PC-3 (cell line): ENCODE measurements at regions not wholly inside any gene's neighbourhood (a gene's known extent, or its start where the extent isn't known, plus 50 kb on each side); places are given as distances from the start of the nearest gene placed in this dataset.

ENCODE experiments used
- ATAC-seq: fragments of 200-7000 bp; cut with Tn5 transposase; 2 replicates; pipeline ENCODE4 v1.9.1; 2020; ENCODE audit warnings: mild to moderate bottlenecking, moderate library complexity
- BruUV-seq: library from RNA; stranded (reverse); fragments of 400-500 nt; replicated peaks from 2 replicates; lab custom pipeline; 2021; lab: Mats Ljungman, UMichigan
- CTCF ChIA-PET: fragments of 300-600 bp; sonication (Branson Sonifier 250); formaldehyde crosslinking; loops from one replicate; lab custom pipeline; 2022; ENCODE audit warnings: antibody characterized with exemption; lab: Charles Lee
- POLR2A ChIA-PET: fragments of 300-600 bp; sonication (Branson Sonifier 250); formaldehyde crosslinking; loops from one replicate; lab custom pipeline; 2022; ENCODE audit warnings: antibody characterized with exemption; ENCODE audit not compliant: unreplicated experiment; lab: Charles Lee
- DNase-seq: peaks from one replicate; pipeline ENCODE4 v3.0.0-alpha.2; 2015
- H2AFZ ChIP-seq: fragments of 300-600 bp; sonication (generic); 2 replicates; pipeline ENCODE4 v1.6.0; 2016; ENCODE audit warnings: antibody characterized with exemption, low read length
- H3F3A ChIP-seq: fragments of 300-600 bp; sonication (generic); one replicate; pipeline ENCODE4 v1.6.0; 2017; ENCODE audit warnings: antibody characterized with exemption, low read length, control low read depth, mild to moderate bottlenecking; ENCODE audit not compliant: unreplicated experiment
- H3K27ac ChIP-seq: fragments of 300-600 bp; sonication (generic); 2 replicates; pipeline ENCODE4 v1.5.1; 2016; ENCODE audit warnings: mild to moderate bottlenecking, low read length
- H3K27me3 ChIP-seq: fragments of 300-600 bp; sonication (generic); 2 replicates; pipeline ENCODE4 v1.6.1; 2016; ENCODE audit warnings: low read length, mixed read lengths
- H3K36me3 ChIP-seq: fragments of 300-600 bp; sonication (generic); 2 replicates; pipeline ENCODE4 v1.6.1; 2016; ENCODE audit warnings: low read depth, mixed run types, low read length, mixed read lengths
- H3K4me1 ChIP-seq: fragments of 300-600 bp; sonication (generic); 2 replicates; pipeline ENCODE4 v1.5.1; 2016; ENCODE audit warnings: low read length; ENCODE audit not compliant: insufficient read depth
- H3K4me2 ChIP-seq: fragments of 300-600 bp; sonication (generic); 2 replicates; pipeline ENCODE4 v1.6.0; 2016; ENCODE audit warnings: low read length
- H3K4me3 ChIP-seq: fragments of 300-600 bp; sonication (generic); 2 replicates; pipeline ENCODE4 v1.5.1; 2016; ENCODE audit warnings: mild to moderate bottlenecking, low read length, mixed read lengths
- H3K79me2 ChIP-seq: fragments of 300-600 bp; sonication (generic); 2 replicates; pipeline ENCODE4 v1.6.1; 2017; ENCODE audit warnings: low read length, mixed read lengths
- H3K9ac ChIP-seq: fragments of 300-600 bp; sonication (generic); 2 replicates; pipeline ENCODE4 v1.6.0; 2016; ENCODE audit warnings: mild to moderate bottlenecking, low read length
- H3K9me2 ChIP-seq: fragments of 300-600 bp; sonication (generic); replicated peaks from 2 replicates; pipeline ENCODE4 v1.6.1; 2016; ENCODE audit warnings: mixed run types, low read length, mixed read lengths
- H3K9me3 ChIP-seq: fragments of 300-600 bp; sonication (generic); 2 replicates; pipeline ENCODE4 v1.6.1; 2016; ENCODE audit warnings: low read length, mixed read lengths
- H4K20me1 ChIP-seq: fragments of 300-600 bp; sonication (generic); 2 replicates; pipeline ENCODE4 v1.6.1; 2016; ENCODE audit warnings: low read length, mixed read lengths
- CTCF ChIP-seq: fragments of 300-600 bp; sonication (generic); conservative IDR thresholded peaks from 2 replicates; pipeline ENCODE4 v1.5.1; 2017; ENCODE audit warnings: antibody characterized with exemption, low read depth, mild to moderate bottlenecking, low read length
- EZH2 ChIP-seq: fragments of 300-600 bp; sonication (generic); IDR thresholded peaks from one replicate; pipeline ENCODE4 v1.6.1; 2017; ENCODE audit warnings: antibody characterized with exemption, mild to moderate bottlenecking, low read length; ENCODE audit not compliant: unreplicated experiment
- EZH2phosphoT487 ChIP-seq: fragments of 300-600 bp; sonication (generic); IDR thresholded peaks from 2 replicates; pipeline ENCODE4 v1.6.1; 2018; ENCODE audit warnings: mild to moderate bottlenecking, antibody characterized with exemption, low read length, borderline replicate concordance
- intact Hi-C: fragments of 100-400 bp; cut with micrococcal nuclease; formaldehyde crosslinking; loops from 2 replicates; pipeline ENCODE4 v1.9.0; 2023

GRCh38 chr1:198018529-198018928, 101.4 kb downstream of the LHX9 start:
- Histone ChIP-seq H3K9me3 (no peaks in the 10 kb centered on the region), H3K27me3 (no peaks in the 10 kb centered on the region), H3K36me3 (no peaks in the 10 kb centered on the region), H3K79me2 (no peaks in the 10 kb centered on the region), H2AFZ (peak overlapping the region; percentile 14; the same call in 1 of the 2 replicates), H3K4me3 (no peak overlapping the region), H3K9ac (no peak overlapping the region), H3K4me2 (no peak overlapping the region), H4K20me1 (no peaks in the 10 kb centered on the region), H3K4me1 (peaks cover 11% of the 10 kb centered on the region; the same call in 1 of the 2 replicates), H3K9me2 (no peaks in the 10 kb centered on the region), H3K27ac (peak overlapping the region; percentile 33), H3F3A (no peaks in the 10 kb centered on the region)
- DNase-seq: peak; percentile 92
- peak; percentile 97 for ATAC-seq
- TF ChIP-seq CTCF (no peak), EZH2phosphoT487 (no peak), EZH2 (no peak)
- ChIA-PET CTCF (no interaction called here), POLR2A (no interaction called here)
- intact Hi-C loops: no loop called here
- BruUV-seq: no TSS peak

- intact Hi-C loops: no loop called here
- no peak overlapping the region; the same call in 1 of the 2 replicates for H3K27ac ChIP-seq
Measured at GRCh38 chr1:198019126-198019525, 102.0 kb downstream of the LHX9 start.

More at GRCh38 chr1:198019126-198019525, 102.0 kb downstream of the LHX9 start:
- no peaks in the 10 kb centered on the region for H3K36me3 ChIP-seq
- POLR2A ChIA-PET: no interaction called here
- peaks cover 11% of the 10 kb centered on the region; the same call in 1 of the 2 replicates for H3K4me1 ChIP-seq
- H3F3A ChIP-seq: no peaks in the 10 kb centered on the region
- ATAC-seq: no peak
- no TSS peak for BruUV-seq
- no peaks in the 10 kb centered on the region for H3K9me2 ChIP-seq
- TF ChIP-seq EZH2 (no peak), EZH2phosphoT487 (no peak), CTCF (no peak)
- H3K27me3 ChIP-seq: no peaks in the 10 kb centered on the region
- no peaks in the 10 kb centered on the region for H3K9me3 ChIP-seq
- no peak overlapping the region for H3K4me3 ChIP-seq
- no peak overlapping the region for H3K9ac ChIP-seq
- no peak for DNase-seq
- no peaks in the 10 kb centered on the region for H4K20me1 ChIP-seq
- H2AFZ ChIP-seq: peak overlapping the region; percentile 14; the same call in 1 of the 2 replicates
- H3K4me2 ChIP-seq: no peak overlapping the region
- no peaks in the 10 kb centered on the region for H3K79me2 ChIP-seq
- CTCF ChIA-PET: no interaction called here
